ENCODE measurements at regions not wholly inside any gene's neighbourhood (a gene's known extent, or its start where the extent isn't known, plus 50 kb on each side); places are given as distances from the start of the nearest gene placed in this dataset.

- TF ChIP-seq POLR2A (IDR thresholded peaks at IDR 0.05; ENCODE audit: low read depth, low read length) (no peak), TAF1 (IDR thresholded peaks at IDR 0.05; ENCODE audit: borderline replicate concordance, low read depth, low read length) (no peak), POLR2AphosphoS5 (IDR thresholded peaks at IDR 0.05; ENCODE audit: low read depth, low read length) (no peak)
Observed at GRCh38 chr12:131351319-131352028, 359.4 kb upstream of the SFSWAP start.

Measured in GM12892 (cell line).